H1 (cell line): ENCODE measurements at regions not wholly inside any gene's neighbourhood (a gene's known extent, or its start where the extent isn't known, plus 50 kb on each side); places are given as distances from the start of the nearest gene placed in this dataset.

ENCODE experiments used
- CTCF ChIA-PET: fragments of 300-600 bp; sonication (Branson Sonifier 250); formaldehyde crosslinking; loops from one replicate; lab custom pipeline; 2021; ENCODE audit not compliant: partially characterized antibody; lab: Charles Lee
- POLR2A ChIA-PET: fragments of 300-600 bp; sonication (Branson Sonifier 250); formaldehyde crosslinking; loops from one replicate; lab custom pipeline; 2021; ENCODE audit warnings: inconsistent platforms; ENCODE audit not compliant: partially characterized antibody; lab: Charles Lee
- DNase-seq, 2 experiments: peaks; one replicate each; pipeline versions ENCODE4 v3.0.0 to v3.0.0-alpha.2; 2010 to 2022; ENCODE audit warnings: low spot score in 2 of 2, low read depth in 1 of 2, mixed read lengths in 1 of 2
- FAIRE-seq: peaks from 2 replicates; lab custom pipeline; 2011; peaks lifted over from hg19 to GRCh38; lab: Jason Lieb, UNC
- H2AFZ ChIP-seq: 2 replicates; pipeline ENCODE4 v1.8.1; 2012; ENCODE audit warnings: low read length, inconsistent platforms
- H2AK5ac ChIP-seq: 2 replicates; pipeline ENCODE4 v1.6.1; 2013; ENCODE audit warnings: low read depth, low read length
- H2BK120ac ChIP-seq: replicated peaks from 2 replicates; pipeline ENCODE3; 2013; ENCODE audit warnings: low read depth, low read length, inconsistent platforms
- H2BK12ac ChIP-seq: 2 replicates; pipeline ENCODE4 v1.6.1; 2013; ENCODE audit warnings: low read depth, low read length
- H2BK15ac ChIP-seq: 2 replicates; pipeline ENCODE4 v1.6.1; 2013; ENCODE audit warnings: low read length
- H2BK20ac ChIP-seq: 2 replicates; pipeline ENCODE4 v1.6.1; 2013; ENCODE audit warnings: low read length
- H2BK5ac ChIP-seq: 2 replicates; pipeline ENCODE4 v1.6.1; 2013; ENCODE audit warnings: low read depth, low read length
- H3K14ac ChIP-seq: 2 replicates; pipeline ENCODE4 v1.6.1; 2013; ENCODE audit warnings: inconsistent platforms; ENCODE audit not compliant: insufficient read length
- H3K18ac ChIP-seq: 2 replicates; pipeline ENCODE4 v1.6.1; 2013; ENCODE audit warnings: low read length; ENCODE audit errors: extremely low read depth
- H3K23ac ChIP-seq: 2 replicates; pipeline ENCODE4 v1.6.1; 2013; ENCODE audit warnings: inconsistent platforms; ENCODE audit not compliant: insufficient read length
- H3K23me2 ChIP-seq: 2 replicates; pipeline ENCODE4 v1.6.1; 2013; ENCODE audit warnings: low read depth, low read length
- H3K27ac ChIP-seq: 2 replicates; pipeline ENCODE4 v1.6.1; 2011; ENCODE audit warnings: low read depth, low read length, inconsistent platforms
- H3K27me3 ChIP-seq, 4 experiments: replicated peaks in 1 of 4; 1 replicate in 1 of 4; 2 replicates in 3 of 4; pipeline versions ENCODE4 v1.6.1 to v1.8.1; 2011 to 2013; ENCODE audit warnings: low read length in 3 of 4, mild to moderate bottlenecking in 3 of 4, inconsistent platforms in 2 of 4, mixed read lengths in 2 of 4, moderate library complexity in 1 of 4; ENCODE audit not compliant: control insufficient read depth in 3 of 4, insufficient read depth in 3 of 4; ENCODE audit errors: extremely low read depth in 1 of 4
- H3K36me3 ChIP-seq, 4 experiments: 2 replicates each; pipeline versions ENCODE4 v1.6.1 to v1.8.1; 2011 to 2013; ENCODE audit warnings: mild to moderate bottlenecking in 4 of 4, low read length in 3 of 4, moderate library complexity in 2 of 4, control low read depth in 1 of 4, inconsistent platforms in 1 of 4; ENCODE audit not compliant: insufficient read depth in 4 of 4, control insufficient read depth in 2 of 4
- H3K4ac ChIP-seq: replicated peaks from 2 replicates; pipeline ENCODE3; 2013; ENCODE audit warnings: low read length, low read depth, mixed read lengths, inconsistent platforms; ENCODE audit not compliant: insufficient read length
- H3K4me1 ChIP-seq, 4 experiments: replicated peaks in 1 of 4; 1 replicate in 1 of 4; 2 replicates in 3 of 4; pipeline versions ENCODE4 v1.6.1 to v1.8.1; 2011 to 2013; ENCODE audit warnings: low read length in 3 of 4, inconsistent platforms in 2 of 4, mixed read lengths in 1 of 4; ENCODE audit not compliant: insufficient read depth in 4 of 4, control insufficient read depth in 3 of 4
- H3K4me2 ChIP-seq, 2 experiments: 2 replicates each; pipeline versions ENCODE4 v1.6.1 to v1.8.1; 2011 to 2013; ENCODE audit warnings: low read depth in 2 of 2, low read length in 2 of 2, control low read depth in 1 of 2, inconsistent platforms in 1 of 2, mild to moderate bottlenecking in 1 of 2; ENCODE audit not compliant: insufficient read depth in 1 of 2
- H3K4me3 ChIP-seq, 4 experiments: fragments of 200-600, 300-600 bp in 1 of 4; sonication (generic), shearing (Covaris generic), sonication (Bioruptor Twin) in 1 of 4; 2 replicates each; pipeline versions ENCODE4 v1.5.1 to v1.8.1; 2011 to 2016; ENCODE audit warnings: low read length in 4 of 4, low read depth in 3 of 4, control low read depth in 2 of 4, inconsistent platforms in 2 of 4, mild to moderate bottlenecking in 2 of 4, mixed read lengths in 1 of 4, moderate library complexity in 1 of 4; ENCODE audit not compliant: insufficient read depth in 2 of 4; ENCODE audit errors: extremely low read depth in 1 of 4
- H3K56ac ChIP-seq: replicated peaks from 2 replicates; pipeline ENCODE3; 2013; ENCODE audit warnings: low read depth, mild to moderate bottlenecking, mixed read lengths, low read length, inconsistent platforms; ENCODE audit not compliant: insufficient read length
- H3K79me1 ChIP-seq: 2 replicates; pipeline ENCODE4 v1.6.1; 2013; ENCODE audit warnings: low read depth, low read length, control low read depth
- H3K79me2 ChIP-seq, 2 experiments: 2 replicates each; pipeline versions ENCODE4 v1.6.1 to v1.8.1; 2012 to 2013; ENCODE audit warnings: low read length in 2 of 2, mild to moderate bottlenecking in 2 of 2, inconsistent platforms in 1 of 2; ENCODE audit not compliant: insufficient read depth in 2 of 2, control insufficient read depth in 1 of 2
- H3K9ac ChIP-seq, 4 experiments: replicated peaks in 1 of 4; 1 replicate in 1 of 4; 2 replicates in 3 of 4; pipeline versions ENCODE4 v1.6.1 to v1.8.1; 2011 to 2013; ENCODE audit warnings: low read depth in 3 of 4, low read length in 3 of 4, control low read depth in 2 of 4, mild to moderate bottlenecking in 2 of 4, moderate library complexity in 2 of 4, inconsistent platforms in 1 of 4; ENCODE audit errors: extremely low read depth in 1 of 4
- H3K9me3 ChIP-seq, 2 experiments: 2 replicates each; pipeline versions ENCODE4 v1.6.1 to v1.8.1; 2012 to 2013; ENCODE audit warnings: mild to moderate bottlenecking in 2 of 2, moderate library complexity in 2 of 2, control low read depth in 1 of 2, inconsistent platforms in 1 of 2, low read depth in 1 of 2, low read length in 1 of 2, mixed read lengths in 1 of 2; ENCODE audit not compliant: insufficient read depth in 2 of 2
- H4K20me1 ChIP-seq, 2 experiments: replicated peaks in 1 of 2; 2 replicates each; pipeline versions ENCODE3 to v1.8.1; 2011 to 2013; ENCODE audit warnings: inconsistent platforms in 2 of 2, low read length in 2 of 2, mild to moderate bottlenecking in 1 of 2; ENCODE audit not compliant: insufficient read depth in 2 of 2, control insufficient read depth in 1 of 2
- H4K5ac ChIP-seq: 2 replicates; pipeline ENCODE4 v1.6.1; 2013; ENCODE audit warnings: low read length, low read depth, mixed read lengths, inconsistent platforms; ENCODE audit not compliant: insufficient read length
- H4K8ac ChIP-seq: 2 replicates; pipeline ENCODE4 v1.8.0; 2013; ENCODE audit warnings: mild to moderate bottlenecking, moderate library complexity, low read length, inconsistent platforms; ENCODE audit not compliant: insufficient read depth; ENCODE audit errors: extremely low read depth
- H4K91ac ChIP-seq: replicated peaks from 2 replicates; pipeline ENCODE3; 2013; ENCODE audit warnings: low read length, mixed read lengths, inconsistent platforms; ENCODE audit not compliant: insufficient read length
- KDM5A ChIP-seq: fragments of 200-600 bp; IDR thresholded peaks from 2 replicates; pipeline ENCODE4 v1.7.1; 2012; ENCODE audit warnings: mild to moderate bottlenecking, low read length, inconsistent platforms, mixed read lengths
- SAP30 ChIP-seq: fragments of 300-600 bp; sonication (generic); IDR thresholded peaks from 2 replicates; pipeline ENCODE4 v1.7.1; 2012; ENCODE audit warnings: low read length, moderate library complexity, mild to moderate bottlenecking, inconsistent platforms; ENCODE audit not compliant: insufficient read depth, insufficient replicate concordance
- TBP ChIP-seq: IDR thresholded peaks from 2 replicates; pipeline ENCODE4 v1.6.1; 2011; ENCODE audit warnings: low read depth, low read length, improper control_type of control experiment
- WGBS, 2 experiments: shearing (Covaris generic) in 1 of 2; methylation state at CpG; one replicate each; pipeline versions ENCODE4 v1.1.6 to v1.1.7; 2013 to 2015; ENCODE audit warnings: low lambda C conversion rate in 2 of 2, mixed read lengths in 2 of 2, inconsistent platforms in 1 of 2, low coverage in 1 of 2, missing lambda C conversion rate in 1 of 2; ENCODE audit not compliant: insufficient replicate concordance in 2 of 2, insufficient coverage in 1 of 2, insufficient read length in 1 of 2; ENCODE audit errors: extremely low coverage in 1 of 2, missing lambda C conversion rate in 1 of 2; 5-methylcytosine and 5-hydroxymethylcytosine counted together

GRCh38 chr11:23564370-23564769 is 704.1 kb upstream of the CCDC179 start:
- Histone ChIP-seq H3K23ac (no peak overlapping the region), H4K91ac (no peak overlapping the region), H3K4me1 (no peaks in the 10 kb centered on the region), H4K20me1 (no peaks in the 10 kb centered on the region), H2AK5ac (no peak overlapping the region), H2BK12ac (no peak overlapping the region), H3K9me3 (no peaks in the 10 kb centered on the region), H2BK20ac (no peak overlapping the region), H3K4me2 (no peak overlapping the region), H4K5ac (no peak overlapping the region), H3K23me2 (no peaks in the 10 kb centered on the region), H2BK5ac (no peak overlapping the region), H3K56ac (no peak overlapping the region), H3K4ac (no peak overlapping the region), H3K14ac (no peak overlapping the region), H4K8ac (no peak overlapping the region), H3K18ac (no peak overlapping the region), H2BK120ac (no peak overlapping the region), H3K4me3 (no peak overlapping the region), H3K27me3 (no peaks in the 10 kb centered on the region), H3K9ac (no peak overlapping the region), H2AFZ (0 out of 2 replicates have a peak overlapping the region, but pooled peaks have one; percentile 51), H2BK15ac (no peak overlapping the region), H3K27ac (no peak overlapping the region), H3K79me1 (no peaks in the 10 kb centered on the region), H3K36me3 (no peaks in the 10 kb centered on the region), H3K79me2 (no peaks in the 10 kb centered on the region)
- FAIRE-seq (no peak), DNase-seq (no peak)
- POLR2A ChIA-PET: no interaction called here
- WGBS, 2 experiments: 93% methylated on average over 2 of the region's 2 CpGs; no CpG with 5 or more reads in 1 of the 2 experiments
- TF ChIP-seq KDM5A (no peak), SAP30 (no peak), TBP (no peak)
- CTCF ChIA-PET: no interaction called here
